Keratinocyte (primary cell): ENCODE measurements at regions not wholly inside any gene's neighbourhood (a gene's known extent, or its start where the extent isn't known, plus 50 kb on each side); places are given as distances from the start of the nearest gene placed in this dataset.

Experiments
- DNase-seq: peaks from one replicate; pipeline ENCODE4 v3.0.0-alpha.2; 2011; ENCODE audit warnings: low read depth, missing footprints, low spot score
- FAIRE-seq: peaks from 2 replicates; lab custom pipeline; 2011; peaks lifted over from hg19 to GRCh38; lab: Jason Lieb, UNC
- H2AFZ ChIP-seq: 2 replicates; pipeline ENCODE4 v1.6.0; 2012; ENCODE audit warnings: low read length, control low read depth, inconsistent platforms; ENCODE audit not compliant: control insufficient read depth
- H3K27ac ChIP-seq: 2 replicates; pipeline ENCODE4 v1.5.1; 2011; ENCODE audit warnings: low read length; ENCODE audit not compliant: control insufficient read depth, insufficient read depth
- H3K27me3 ChIP-seq: 3 replicates; pipeline ENCODE4 v1.6.0; 2011; ENCODE audit warnings: low read length; ENCODE audit not compliant: control insufficient read depth, insufficient read depth; ENCODE audit errors: extremely low read depth
- H3K36me3 ChIP-seq, 2 experiments: 2 replicates in 1 of 2; 3 replicates in 1 of 2; pipeline ENCODE4 v1.5.1; 2011; ENCODE audit warnings: low read length in 2 of 2, mild to moderate bottlenecking in 1 of 2; ENCODE audit not compliant: control insufficient read depth in 2 of 2, insufficient read depth in 2 of 2; ENCODE audit errors: extremely low read depth in 1 of 2
- H3K4me1 ChIP-seq: 3 replicates; pipeline ENCODE4 v1.5.1; 2011; ENCODE audit warnings: low read length; ENCODE audit not compliant: control insufficient read depth, insufficient read depth; ENCODE audit errors: extremely low read depth
- H3K4me2 ChIP-seq: 3 replicates; pipeline ENCODE4 v1.6.0; 2011; ENCODE audit warnings: low read depth, low read length; ENCODE audit not compliant: control insufficient read depth, insufficient read depth; ENCODE audit errors: extremely low read depth
- H3K4me3 ChIP-seq, 3 experiments: fragments of 200-600 bp in 1 of 3; sonication (generic) in 1 of 3; 2 replicates in 2 of 3; 3 replicates in 1 of 3; pipeline ENCODE4 v1.5.1; 2011 to 2016; ENCODE audit warnings: low read length in 3 of 3, mild to moderate bottlenecking in 3 of 3, control low read depth in 2 of 3, inconsistent platforms in 1 of 3, low read depth in 1 of 3, mixed read lengths in 1 of 3, mixed run types in 1 of 3, moderate library complexity in 1 of 3; ENCODE audit not compliant: control insufficient read depth in 2 of 3, insufficient read depth in 2 of 3; ENCODE audit errors: extremely low read depth in 1 of 3
- H3K79me2 ChIP-seq: 2 replicates; pipeline ENCODE4 v1.6.0; 2012; ENCODE audit warnings: low read length; ENCODE audit not compliant: control insufficient read depth, insufficient read depth
- H3K9ac ChIP-seq: 3 replicates; pipeline ENCODE4 v1.6.0; 2011; ENCODE audit warnings: low read length; ENCODE audit not compliant: control insufficient read depth, insufficient read depth; ENCODE audit errors: extremely low read depth
- H3K9me1 ChIP-seq: 3 replicates; pipeline ENCODE4 v1.6.0; 2011; ENCODE audit warnings: low read length; ENCODE audit not compliant: control insufficient read depth, insufficient read depth; ENCODE audit errors: extremely low read depth
- H3K9me3 ChIP-seq: 2 replicates; pipeline ENCODE4 v1.5.1; 2012; ENCODE audit warnings: low read depth, low read length; ENCODE audit not compliant: control insufficient read depth
- H4K20me1 ChIP-seq: 3 replicates; pipeline ENCODE4 v1.6.0; 2011; ENCODE audit warnings: low read length; ENCODE audit not compliant: control insufficient read depth, insufficient read depth; ENCODE audit errors: extremely low read depth
- EZH2 ChIP-seq: IDR thresholded peaks from one replicate; pipeline ENCODE4 v1.6.1; 2012; ENCODE audit warnings: inconsistent platforms, mild to moderate bottlenecking, low read length, moderate library complexity
- dilution Hi-C: fragments of 300-500 bp; cut with MboI; formaldehyde crosslinking; loops from one replicate; pipeline ENCODE4 v1.7.0; 2020; ENCODE audit warnings: low sequenced_read_pairs; ENCODE audit not compliant: extremely low pct_ligation_motif_present
- TF ChIP-seq, protein P1 (sequence below), 3 experiments: IDR thresholded peaks in 1 of 3; conservative IDR thresholded peaks in 1 of 3; optimal IDR thresholded peaks in 1 of 3; 2 replicates in 2 of 3; 3 replicates in 1 of 3; pipeline versions ENCODE3 to v1.5.1; 2011; ENCODE audit warnings: low read length in 3 of 3, mild to moderate bottlenecking in 3 of 3, moderate library complexity in 2 of 3, control low read depth in 1 of 3, inconsistent platforms in 1 of 3; ENCODE audit not compliant: insufficient read depth in 2 of 3; ENCODE audit errors: extremely low read depth in 1 of 3

DNA sequence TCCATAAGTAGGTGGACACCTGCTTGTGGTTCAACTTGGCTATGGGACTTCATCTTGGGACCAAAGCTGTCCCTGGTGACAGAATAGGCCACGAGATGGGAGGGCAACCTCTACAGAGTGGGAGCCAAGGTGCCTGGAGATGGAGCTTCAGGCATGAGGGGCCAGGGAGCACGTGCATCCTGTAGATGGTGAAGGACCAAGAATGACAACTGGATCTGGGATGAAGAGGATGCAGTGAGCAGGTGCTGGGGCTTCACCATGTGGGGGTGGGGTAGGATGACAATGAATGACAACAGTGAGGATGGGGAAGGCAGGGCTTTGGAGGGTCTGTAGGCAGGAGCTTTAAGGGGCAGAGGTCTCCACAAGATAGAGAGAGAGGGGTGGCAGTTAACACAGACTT, 372.0 kb upstream of the B3GAT1 start:
- Histone ChIP-seq H3K4me2 (no peak overlapping the region), H3K9me3 (no peaks in the 10 kb centered on the region), H3K4me1 (no peaks in the 10 kb centered on the region), H3K79me2 (no peaks in the 10 kb centered on the region), H2AFZ (no peak overlapping the region), H4K20me1 (no peaks in the 10 kb centered on the region), H3K27ac (no peak overlapping the region), H3K27me3 (no peaks in the 10 kb centered on the region), H3K4me3 (no peak overlapping the region), H3K36me3 (no peaks in the 10 kb centered on the region), H3K9me1 (no peaks in the 10 kb centered on the region), H3K9ac (no peak overlapping the region)
- DNase-seq (no peak), FAIRE-seq (no peak)
- TF ChIP-seq, protein P1, sequence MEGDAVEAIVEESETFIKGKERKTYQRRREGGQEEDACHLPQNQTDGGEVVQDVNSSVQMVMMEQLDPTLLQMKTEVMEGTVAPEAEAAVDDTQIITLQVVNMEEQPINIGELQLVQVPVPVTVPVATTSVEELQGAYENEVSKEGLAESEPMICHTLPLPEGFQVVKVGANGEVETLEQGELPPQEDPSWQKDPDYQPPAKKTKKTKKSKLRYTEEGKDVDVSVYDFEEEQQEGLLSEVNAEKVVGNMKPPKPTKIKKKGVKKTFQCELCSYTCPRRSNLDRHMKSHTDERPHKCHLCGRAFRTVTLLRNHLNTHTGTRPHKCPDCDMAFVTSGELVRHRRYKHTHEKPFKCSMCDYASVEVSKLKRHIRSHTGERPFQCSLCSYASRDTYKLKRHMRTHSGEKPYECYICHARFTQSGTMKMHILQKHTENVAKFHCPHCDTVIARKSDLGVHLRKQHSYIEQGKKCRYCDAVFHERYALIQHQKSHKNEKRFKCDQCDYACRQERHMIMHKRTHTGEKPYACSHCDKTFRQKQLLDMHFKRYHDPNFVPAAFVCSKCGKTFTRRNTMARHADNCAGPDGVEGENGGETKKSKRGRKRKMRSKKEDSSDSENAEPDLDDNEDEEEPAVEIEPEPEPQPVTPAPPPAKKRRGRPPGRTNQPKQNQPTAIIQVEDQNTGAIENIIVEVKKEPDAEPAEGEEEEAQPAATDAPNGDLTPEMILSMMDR (optimal IDR thresholded peaks at IDR 0.05 in 1 of 3, IDR thresholded peaks at IDR 0.05 in 1 of 3, conservative IDR thresholded peaks at IDR 0.05 in 1 of 3; ENCODE audit: extremely low read depth in 1 of 3, insufficient read depth in 2 of 3, low read length in 3 of 3) = no peak
- no peak for TF ChIP-seq EZH2
- dilution Hi-C loops = no loop called here

- H3K9ac ChIP-seq = no peak overlapping the region
- no peak for FAIRE-seq
- no peaks in the 10 kb centered on the region for H3K27me3 ChIP-seq
Measured at GRCh38 chr11:134783234-134783633, 371.2 kb upstream of the B3GAT1 start.

More at GRCh38 chr11:134783234-134783633, 371.2 kb upstream of the B3GAT1 start:
- no peaks in the 10 kb centered on the region for H3K36me3 ChIP-seq
- no peak overlapping the region for H3K4me2 ChIP-seq
- no peaks in the 10 kb centered on the region for H3K9me1 ChIP-seq
- DNase-seq = no peak
- dilution Hi-C loops = no loop called here
- no peaks in the 10 kb centered on the region for H4K20me1 ChIP-seq
- TF ChIP-seq, protein P1 (optimal IDR thresholded peaks at IDR 0.05 in 1 of 3, IDR thresholded peaks at IDR 0.05 in 1 of 3, conservative IDR thresholded peaks at IDR 0.05 in 1 of 3; ENCODE audit: extremely low read depth in 1 of 3, insufficient read depth in 2 of 3, low read length in 3 of 3) = no peak
- no peak for TF ChIP-seq EZH2
- H3K79me2 ChIP-seq = no peaks in the 10 kb centered on the region
- no peaks in the 10 kb centered on the region for H3K4me1 ChIP-seq
- no peaks in the 10 kb centered on the region for H3K9me3 ChIP-seq
- no peak overlapping the region for H3K27ac ChIP-seq
- no peak overlapping the region for H3K4me3 ChIP-seq
- no peak overlapping the region for H2AFZ ChIP-seq
